ENCODE measurements at regions not wholly inside any gene's neighbourhood (a gene's known extent, or its start where the extent isn't known, plus 50 kb on each side); places are given as distances from the start of the nearest gene placed in this dataset.

- Histone ChIP-seq H4K20me1 (replicated peaks; ENCODE audit: control insufficient read depth, insufficient read depth, low read length) (no peaks in the 10 kb centered on the region), H3K4me2 (ENCODE audit: insufficient read depth, low read length) (no peak overlapping the region), H3K79me2 (ENCODE audit: control insufficient read depth, insufficient read depth, low read length) (no peaks in the 10 kb centered on the region), H3K9ac (ENCODE audit: insufficient read depth in 1 of 2, low read depth in 2 of 2, low read length in 2 of 2) (no peak overlapping the region), H3K4me1 (replicated peaks in 1 of 2; ENCODE audit: control insufficient read depth in 2 of 2, insufficient read depth in 2 of 2, low read length in 2 of 2) (peaks cover 0 to 15% of the 10 kb centered on the region in 2 experiments; a peak in 3 of 5 replicates), H3K9me1 (ENCODE audit: control insufficient read depth, insufficient read depth, low read length) (no peaks in the 10 kb centered on the region), H3K27me3 (ENCODE audit: control insufficient read depth in 2 of 2, insufficient read depth in 2 of 2, low read length in 2 of 2) (peaks cover 0 to 5% of the 10 kb centered on the region in 2 experiments; a peak in 2 of 5 replicates), H3K27ac (ENCODE audit: extremely low read depth, low read depth, low read length) (no peak overlapping the region), H2AFZ (ENCODE audit: low read depth, low read length) (no peak overlapping the region), H3K36me3 (ENCODE audit: control insufficient read depth, insufficient read depth, low read length) (no peaks in the 10 kb centered on the region), H3K4me3 (no peak overlapping the region), H3K9me3 (replicated peaks; ENCODE audit: control insufficient read depth, insufficient read depth, low read depth, low read length) (no peaks in the 10 kb centered on the region)
- BruUV-seq (replicated peaks) = no TSS peak
- ChIA-PET POLR2A (no interaction called here), CTCF (ENCODE audit: low intra/inter-chr PET ratio) (no interaction called here)
- TF ChIP-seq MEIS2 (IDR thresholded peaks at IDR 0.05; ENCODE audit: partially characterized antibody) (peak; percentile 13), TEAD4 (IDR thresholded peaks at IDR 0.05; ENCODE audit: low read length) (peak; percentile 61), TEAD4 (CRISPR knock-in tag; IDR thresholded peaks at IDR 0.05; ENCODE audit: borderline replicate concordance) (no peak), MTA2 (IDR thresholded peaks at IDR 0.05; ENCODE audit: low read depth) (0 out of 2 replicates have a peak, but pooled peaks have one; percentile 40), HLTF (IDR thresholded peaks at IDR 0.05) (no peak), SOX6 (IDR thresholded peaks at IDR 0.05) (peak; percentile 24; the same call in 1 of the 2 replicates), FOSL1 (tag; conservative IDR thresholded peaks at IDR 0.05) (0 out of 2 replicates have a peak, but pooled peaks have one; percentile 15), KDM1A (IDR thresholded peaks at IDR 0.05) (peak; percentile 95), HDAC1 (IDR thresholded peaks at IDR 0.05) (peak in 1 of 2 experiments; percentile 81; a peak in 2 of 4 replicates), ARID1B (IDR thresholded peaks at IDR 0.05) (peak; percentile 38; the same call in 1 of the 2 replicates), ARID4B (CRISPR knock-in tag; IDR thresholded peaks at IDR 0.05) (no peak), RCOR1 (IDR thresholded peaks at IDR 0.05; ENCODE audit: borderline replicate concordance in 1 of 2, low read depth in 2 of 2, low read length in 2 of 2) (peak; percentile 16 to 94; a peak in 3 of 4 replicates), HDAC2 (IDR thresholded peaks at IDR 0.05) (peak; percentile 84; the same call in 1 of the 2 replicates), TCF3 (CRISPR knock-in tag; IDR thresholded peaks at IDR 0.05) (peak; percentile 35; the same call in 1 of the 2 replicates), CHD4 (IDR thresholded peaks at IDR 0.05; ENCODE audit: insufficient read depth, insufficient replicate concordance, low read depth, low read length, poor library complexity, severe bottlenecking) (no peak), NCOR1 (IDR thresholded peaks at IDR 0.05) (peak; percentile 25; the same call in 1 of the 2 replicates), TAL1 (IDR thresholded peaks at IDR 0.05) (peak; percentile 72), GATA2 (CRISPR knock-in tag; IDR thresholded peaks at IDR 0.05) (peak; percentile 24; the same call in 1 of the 2 replicates), FOS (IDR thresholded peaks at IDR 0.05; ENCODE audit: extremely low read depth, insufficient read length) (no peak), CBFA2T3 (IDR thresholded peaks at IDR 0.05) (peak; percentile 87), CXXC5 (CRISPR knock-in tag; IDR thresholded peaks at IDR 0.05) (peak; percentile 22; the same call in 1 of the 2 replicates), CBFA2T2 (conservative IDR thresholded peaks at IDR 0.05) (peak; percentile 79)
- intact Hi-C loops (cut with micrococcal nuclease) (no loop called here), in situ Hi-C loops (cut with MboI) (no loop called here)
- FAIRE-seq (no peak), ATAC-seq (no peak), DNase-seq (ENCODE audit: extremely low read depth in 1 of 4, low spot score in 3 of 4) (no peak)
- 3% methylated on average over 2 of the region's 2 CpGs for WGBS (ENCODE audit: insufficient coverage, low coverage, missing lambda C conversion rate)
These were observed 56.7 kb upstream of the ATP1A1 start for GRCh38 chr1:116316373-116316772.

All from K562 (cell line).